Loucy (cell line): ENCODE measurements at regions not wholly inside any gene's neighbourhood (a gene's known extent, or its start where the extent isn't known, plus 50 kb on each side); places are given as distances from the start of the nearest gene placed in this dataset.

Experiments
- H2AFZ ChIP-seq: fragments of 200-600 bp; sonication (generic); 2 replicates; pipeline ENCODE4 v1.6.0; 2016; ENCODE audit warnings: antibody characterized with exemption, mild to moderate bottlenecking, low read length, moderate library complexity
- H3F3A ChIP-seq: fragments of 200-600 bp; 2 replicates; pipeline ENCODE4 v1.6.0; 2016; ENCODE audit warnings: antibody characterized with exemption, low read depth, mild to moderate bottlenecking
- H3K27me3 ChIP-seq: fragments of 200-600 bp; sonication (generic); 2 replicates; pipeline ENCODE4 v1.6.1; 2014; ENCODE audit warnings: low read length, mild to moderate bottlenecking; ENCODE audit not compliant: insufficient read depth, poor library complexity, severe bottlenecking
- H3K36me3 ChIP-seq: fragments of 200-600 bp; sonication (generic); 2 replicates; pipeline ENCODE4 v1.6.1; 2016; ENCODE audit warnings: low read length; ENCODE audit not compliant: insufficient read depth
- H3K4me1 ChIP-seq: fragments of 200-600 bp; sonication (generic); 2 replicates; pipeline ENCODE4 v1.5.1; 2014; ENCODE audit warnings: low read length, mild to moderate bottlenecking; ENCODE audit not compliant: insufficient read depth, poor library complexity, severe bottlenecking
- H3K4me2 ChIP-seq: fragments of 200-600 bp; sonication (generic); 2 replicates; pipeline ENCODE4 v1.6.0; 2014; ENCODE audit warnings: antibody characterized with exemption, low read length, low read depth, mild to moderate bottlenecking; ENCODE audit not compliant: poor library complexity, severe bottlenecking
- H3K4me3 ChIP-seq: fragments of 200-600 bp; sonication (generic); 2 replicates; pipeline ENCODE4 v1.5.1; 2014; ENCODE audit warnings: low read length, mild to moderate bottlenecking, mixed read lengths; ENCODE audit not compliant: poor library complexity, severe bottlenecking
- H3K79me2 ChIP-seq: fragments of 200-600 bp; sonication (generic); 2 replicates; pipeline ENCODE4 v1.6.1; 2014; ENCODE audit warnings: low read length; ENCODE audit not compliant: insufficient read depth
- H3K9ac ChIP-seq: fragments of 200-600 bp; sonication (generic); 2 replicates; pipeline ENCODE4 v1.6.0; 2014; ENCODE audit warnings: mild to moderate bottlenecking, low read depth, low read length, moderate library complexity; ENCODE audit not compliant: poor library complexity, severe bottlenecking
- H3K9me2 ChIP-seq: fragments of 200-600 bp; sonication (generic); replicated peaks from 2 replicates; pipeline ENCODE4 v1.6.1; 2016; ENCODE audit warnings: low read depth, low read length, mixed read lengths
- H3K9me3 ChIP-seq: fragments of 200-600 bp; sonication (generic); 2 replicates; pipeline ENCODE4 v1.6.1; 2014; ENCODE audit warnings: mild to moderate bottlenecking, antibody characterized with exemption, low read length, low read depth; ENCODE audit not compliant: insufficient read depth
- H4K20me1 ChIP-seq: fragments of 200-600 bp; sonication (generic); 2 replicates; pipeline ENCODE4 v1.6.0; 2014; ENCODE audit warnings: antibody characterized with exemption, low read length, mild to moderate bottlenecking; ENCODE audit not compliant: insufficient read depth, poor library complexity, severe bottlenecking
- EZH2phosphoT487 ChIP-seq: fragments of 200-600 bp; IDR thresholded peaks from 2 replicates; pipeline ENCODE4 v1.6.1; 2018; ENCODE audit warnings: antibody characterized with exemption, mild to moderate bottlenecking, moderate library complexity, borderline replicate concordance
- TF ChIP-seq, protein P1 (sequence below): fragments of 200-600 bp; sonication (generic); conservative IDR thresholded peaks from 2 replicates; pipeline ENCODE4 v1.5.1; 2014; ENCODE audit warnings: mild to moderate bottlenecking, antibody characterized with exemption, low read length

DNA sequence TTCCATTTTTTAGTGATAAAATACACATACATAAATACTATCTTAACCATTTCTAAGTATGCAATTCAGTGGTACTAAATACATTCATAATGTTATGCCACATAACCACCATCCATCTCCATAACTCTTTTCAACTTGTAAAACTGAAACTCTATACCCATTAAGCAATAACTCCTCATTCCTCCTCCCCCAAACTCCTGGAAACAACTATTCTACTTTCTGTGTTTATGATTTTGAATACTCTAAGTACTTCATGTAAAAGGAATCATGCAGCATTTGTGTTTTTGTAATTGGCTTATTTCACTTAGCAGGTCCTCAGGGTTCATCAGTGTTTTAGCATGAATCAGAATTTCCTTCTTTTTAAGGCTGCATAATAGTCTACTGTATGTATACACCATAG, 131.8 kb downstream of the TES start:
- Histone ChIP-seq H3K9ac (no peak overlapping the region), H3K36me3 (no peaks in the 10 kb centered on the region), H2AFZ (no peak overlapping the region; the same call in 1 of the 2 replicates), H3K27me3 (no peaks in the 10 kb centered on the region), H3K9me3 (peaks cover 6% of the 10 kb centered on the region; the same call in 1 of the 2 replicates), H3K79me2 (no peaks in the 10 kb centered on the region), H3F3A (0 out of 2 replicates have a peak, but pooled peaks cover 6% of the 10 kb centered on the region), H3K9me2 (no peaks in the 10 kb centered on the region), H3K4me2 (peak overlapping the region; percentile 12), H3K4me3 (no peak overlapping the region), H3K4me1 (peaks cover 42% of the 10 kb centered on the region), H4K20me1 (no peaks in the 10 kb centered on the region)
- TF ChIP-seq, protein P1, sequence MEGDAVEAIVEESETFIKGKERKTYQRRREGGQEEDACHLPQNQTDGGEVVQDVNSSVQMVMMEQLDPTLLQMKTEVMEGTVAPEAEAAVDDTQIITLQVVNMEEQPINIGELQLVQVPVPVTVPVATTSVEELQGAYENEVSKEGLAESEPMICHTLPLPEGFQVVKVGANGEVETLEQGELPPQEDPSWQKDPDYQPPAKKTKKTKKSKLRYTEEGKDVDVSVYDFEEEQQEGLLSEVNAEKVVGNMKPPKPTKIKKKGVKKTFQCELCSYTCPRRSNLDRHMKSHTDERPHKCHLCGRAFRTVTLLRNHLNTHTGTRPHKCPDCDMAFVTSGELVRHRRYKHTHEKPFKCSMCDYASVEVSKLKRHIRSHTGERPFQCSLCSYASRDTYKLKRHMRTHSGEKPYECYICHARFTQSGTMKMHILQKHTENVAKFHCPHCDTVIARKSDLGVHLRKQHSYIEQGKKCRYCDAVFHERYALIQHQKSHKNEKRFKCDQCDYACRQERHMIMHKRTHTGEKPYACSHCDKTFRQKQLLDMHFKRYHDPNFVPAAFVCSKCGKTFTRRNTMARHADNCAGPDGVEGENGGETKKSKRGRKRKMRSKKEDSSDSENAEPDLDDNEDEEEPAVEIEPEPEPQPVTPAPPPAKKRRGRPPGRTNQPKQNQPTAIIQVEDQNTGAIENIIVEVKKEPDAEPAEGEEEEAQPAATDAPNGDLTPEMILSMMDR = no peak

- H3F3A ChIP-seq = no peaks in the 10 kb centered on the region
- H3K27me3 ChIP-seq = no peaks in the 10 kb centered on the region
- no peaks in the 10 kb centered on the region for H3K9me2 ChIP-seq
- no peak for TF ChIP-seq EZH2phosphoT487
- TF ChIP-seq, protein P1 = no peak
- H3K4me1 ChIP-seq = no peaks in the 10 kb centered on the region
- H3K9me3 ChIP-seq = peaks cover 8% of the 10 kb centered on the region; the same call in 1 of the 2 replicates
- no peak overlapping the region for H3K9ac ChIP-seq
- H3K79me2 ChIP-seq = no peaks in the 10 kb centered on the region
- H4K20me1 ChIP-seq = no peaks in the 10 kb centered on the region
- no peak overlapping the region for H3K4me2 ChIP-seq
- no peaks in the 10 kb centered on the region for H3K36me3 ChIP-seq
- H3K4me3 ChIP-seq = no peak overlapping the region
- no peak overlapping the region for H2AFZ ChIP-seq
Measured at GRCh38 chr7:116347151-116347832, 137.0 kb downstream of the TES start.

DNA sequence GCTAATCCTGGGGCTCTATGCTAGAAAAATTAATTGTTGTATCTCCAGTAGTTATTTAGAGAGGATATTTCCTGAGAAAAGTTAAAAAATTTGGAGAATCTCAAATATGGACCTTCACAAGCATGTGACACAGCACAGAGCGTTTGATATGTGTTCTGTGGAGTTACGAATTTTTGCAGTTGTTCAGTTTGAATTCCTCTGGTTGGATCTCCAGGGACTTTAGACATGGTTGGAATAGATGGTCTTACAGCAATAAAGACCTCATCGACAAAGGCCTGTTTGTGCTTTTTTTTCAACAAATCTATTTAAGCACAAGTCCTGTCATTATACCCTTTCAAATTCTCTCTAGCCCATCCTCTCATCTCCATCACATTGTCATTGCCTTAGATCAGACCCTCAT, 138.0 kb downstream of the TES start:
- H3K4me3 ChIP-seq = no peak overlapping the region
- no peaks in the 10 kb centered on the region for H4K20me1 ChIP-seq
- H3F3A ChIP-seq = no peaks in the 10 kb centered on the region
- no peaks in the 10 kb centered on the region for H3K4me1 ChIP-seq
- peaks cover 8% of the 10 kb centered on the region; the same call in 1 of the 2 replicates for H3K9me3 ChIP-seq
- H3K9me2 ChIP-seq = no peaks in the 10 kb centered on the region
- H2AFZ ChIP-seq = no peak overlapping the region
- no peak for TF ChIP-seq EZH2phosphoT487
- TF ChIP-seq, protein P1 = no peak
- H3K4me2 ChIP-seq = no peak overlapping the region
- no peaks in the 10 kb centered on the region for H3K79me2 ChIP-seq
- no peaks in the 10 kb centered on the region for H3K36me3 ChIP-seq
- no peak overlapping the region for H3K9ac ChIP-seq
- H3K27me3 ChIP-seq = no peaks in the 10 kb centered on the region
